ENCODE measurements at regions not wholly inside any gene's neighbourhood (a gene's known extent, or its start where the extent isn't known, plus 50 kb on each side); places are given as distances from the start of the nearest gene placed in this dataset.

- no peak for TF ChIP-seq ZNF274 (IDR thresholded peaks at IDR 0.05; ENCODE audit: low read length)
- no peak for TF ChIP-seq ZNF274 (tag by site-specific recombination; IDR thresholded peaks at IDR 0.05; ENCODE audit: borderline replicate concordance)
- no peak for TF ChIP-seq YY2 (tag by site-specific recombination; IDR thresholded peaks at IDR 0.05)
- no peak for TF ChIP-seq ZNF664 (tag by site-specific recombination; IDR thresholded peaks at IDR 0.05)
- no peak for TF ChIP-seq ZFP41 (tag by site-specific recombination; IDR thresholded peaks at IDR 0.05; ENCODE audit: borderline replicate concordance)
- TF ChIP-seq TSHZ1 (tag by site-specific recombination; IDR thresholded peaks at IDR 0.05; ENCODE audit: borderline replicate concordance), result no peak
- no peak for TF ChIP-seq ZNF660 (tag by site-specific recombination; IDR thresholded peaks at IDR 0.05)
- no peak for TF ChIP-seq CTCF (tag by site-specific recombination; IDR thresholded peaks at IDR 0.05)
- no peak for TF ChIP-seq ZSCAN18 (tag by site-specific recombination; IDR thresholded peaks at IDR 0.05)
Observed at GRCh38 chr4:4627111-4627510, 85.3 kb upstream of the STX18 start.

All from HEK293 (cell line).